Left lung (tissue), 4 donors: ENCODE measurements at regions not wholly inside any gene's neighbourhood (a gene's known extent, or its start where the extent isn't known, plus 50 kb on each side); places are given as distances from the start of the nearest gene placed in this dataset.
"Not testable (repeated sequence)": the region's sequence is repeated elsewhere in the genome, so short reads cannot be mapped to it uniquely, and the experiment has no call there.

ENCODE experiments used
- ATAC-seq: fragments of 200-7000 bp; cut with Tn5 transposase; one replicate; pipeline ENCODE4 v1.9.1; 2020; ENCODE audit warnings: moderate library complexity
- DNase-seq, 4 donors: peaks; one replicate each; pipeline ENCODE4 v3.0.0-alpha.2; 2013 to 2020
- H3K27ac ChIP-seq, 2 donors: fragments of 200-600 bp; sonication (generic) in 1 of 2; one replicate each; pipeline versions ENCODE4 v1.5.0 to v1.8.0; 2020 to 2021
- H3K27me3 ChIP-seq, 2 donors: fragments of 200-600 bp; sonication (generic) in 1 of 2; one replicate each; pipeline versions ENCODE4 v1.5.0 to v1.8.0; 2020 to 2021
- H3K36me3 ChIP-seq, 2 donors: fragments of 200-600 bp; sonication (generic) in 1 of 2; one replicate each; pipeline versions ENCODE4 v1.5.0 to v1.8.0; 2020 to 2021
- H3K4me1 ChIP-seq, 2 donors: fragments of 200-600 bp; one replicate each; pipeline ENCODE4 v1.8.0; 2021
- H3K4me3 ChIP-seq, 2 donors: fragments of 200-600 bp; sonication (generic) in 1 of 2; one replicate each; pipeline versions ENCODE4 v1.5.0 to v1.8.0; 2020 to 2021; ENCODE audit warnings: mild to moderate bottlenecking in 1 of 2
- H3K9me3 ChIP-seq, 2 donors: fragments of 200-600 bp; sonication (generic) in 1 of 2; one replicate each; pipeline versions ENCODE4 v1.5.0 to v1.8.0; 2020 to 2021
- intact Hi-C, 2 donors: fragments of 100-400 bp; cut with DNase I; formaldehyde crosslinking; loops; one replicate each; pipeline versions ENCODE4 v1.11.2 to v1.14.2; 2022
- TF ChIP-seq, protein P1 (sequence below), 2 donors: fragments of 200-600 bp; sonication (generic) in 1 of 2; IDR thresholded peaks; one replicate each; pipeline versions ENCODE4 v1.5.0 to v1.8.0; 2021; ENCODE audit warnings: antibody characterized with exemption in 2 of 2
- donor health status: DM: no; HTN: yes; CAD: no.
- donor health status: DM: no; HTN: no; CAD: no.

DNA sequence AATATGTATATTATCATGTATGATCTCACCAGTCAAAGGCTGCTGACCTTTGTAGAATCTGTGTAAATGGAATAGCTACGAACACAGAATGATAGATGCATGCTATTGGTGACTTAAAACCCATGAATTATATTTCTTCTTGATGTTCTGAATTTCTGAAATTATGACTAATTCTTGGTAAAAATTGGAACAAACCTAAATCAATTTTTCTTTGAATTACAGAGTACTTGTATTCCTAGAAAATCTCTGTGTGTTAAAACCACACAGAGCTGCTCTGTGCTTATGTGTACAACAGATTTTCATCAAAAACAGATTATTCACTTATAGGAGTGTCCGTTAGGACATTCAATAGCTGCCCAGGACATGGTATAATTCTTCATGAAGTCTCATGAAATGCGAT is 108.3 kb upstream of the MDFIC start:
- no peak for DNase-seq
- intact Hi-C loops, result no loop called here
- Histone ChIP-seq H3K27ac (no peak overlapping the region), H3K9me3 (no peaks in the 10 kb centered on the region), H3K4me1 (no peaks in the 10 kb centered on the region), H3K27me3 (no peaks in the 10 kb centered on the region), H3K4me3 (no peak overlapping the region), H3K36me3 (no peaks in the 10 kb centered on the region)
- ATAC-seq, result no peak
- TF ChIP-seq, protein P1, sequence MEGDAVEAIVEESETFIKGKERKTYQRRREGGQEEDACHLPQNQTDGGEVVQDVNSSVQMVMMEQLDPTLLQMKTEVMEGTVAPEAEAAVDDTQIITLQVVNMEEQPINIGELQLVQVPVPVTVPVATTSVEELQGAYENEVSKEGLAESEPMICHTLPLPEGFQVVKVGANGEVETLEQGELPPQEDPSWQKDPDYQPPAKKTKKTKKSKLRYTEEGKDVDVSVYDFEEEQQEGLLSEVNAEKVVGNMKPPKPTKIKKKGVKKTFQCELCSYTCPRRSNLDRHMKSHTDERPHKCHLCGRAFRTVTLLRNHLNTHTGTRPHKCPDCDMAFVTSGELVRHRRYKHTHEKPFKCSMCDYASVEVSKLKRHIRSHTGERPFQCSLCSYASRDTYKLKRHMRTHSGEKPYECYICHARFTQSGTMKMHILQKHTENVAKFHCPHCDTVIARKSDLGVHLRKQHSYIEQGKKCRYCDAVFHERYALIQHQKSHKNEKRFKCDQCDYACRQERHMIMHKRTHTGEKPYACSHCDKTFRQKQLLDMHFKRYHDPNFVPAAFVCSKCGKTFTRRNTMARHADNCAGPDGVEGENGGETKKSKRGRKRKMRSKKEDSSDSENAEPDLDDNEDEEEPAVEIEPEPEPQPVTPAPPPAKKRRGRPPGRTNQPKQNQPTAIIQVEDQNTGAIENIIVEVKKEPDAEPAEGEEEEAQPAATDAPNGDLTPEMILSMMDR (IDR thresholded peaks at IDR 0.05), result no peak

DNA sequence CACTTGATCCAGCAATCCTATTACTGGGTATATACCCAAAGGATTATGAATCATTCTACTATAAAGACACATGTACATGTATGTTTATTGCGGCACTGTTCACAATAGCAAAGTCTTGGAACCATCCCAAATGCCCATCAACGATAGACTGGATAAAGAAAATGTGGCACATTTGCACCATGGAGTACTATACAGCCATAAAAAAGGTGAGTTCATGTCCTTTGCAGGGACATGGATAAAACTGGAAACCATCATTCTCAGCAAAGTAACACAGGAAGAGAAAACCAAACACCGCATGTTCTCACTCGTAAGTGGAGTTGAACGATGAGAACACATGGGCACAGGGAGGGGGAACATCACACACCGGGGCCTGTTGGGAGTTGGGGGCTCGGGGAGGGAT is 104.9 kb upstream of the MDFIC start:
- H3K36me3 ChIP-seq, H3K4me1 ChIP-seq, H3K27ac ChIP-seq, DNase-seq, H3K9me3 ChIP-seq, intact Hi-C loops, H3K4me3 ChIP-seq, ATAC-seq, H3K27me3 ChIP-seq: not testable (repeated sequence)

DNA sequence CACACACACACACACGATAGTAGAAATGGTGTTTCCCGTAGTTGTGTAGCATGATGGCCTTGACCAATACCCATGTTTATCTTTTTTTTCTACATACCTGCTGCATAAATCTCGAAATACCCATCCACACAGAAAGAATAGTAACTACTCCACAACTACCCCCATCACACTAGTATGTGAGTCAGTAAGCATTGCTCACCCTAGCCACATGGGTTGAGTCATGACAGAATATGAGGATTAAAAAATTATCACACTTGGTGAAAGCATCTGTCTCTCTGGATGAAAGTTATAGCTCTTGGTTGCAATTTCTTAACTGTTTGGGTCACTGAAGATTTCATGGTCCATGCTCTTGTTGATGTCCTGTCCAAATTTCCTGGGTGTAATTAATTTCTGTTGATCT is 103.4 kb upstream of the MDFIC start:
- Histone ChIP-seq H3K4me3 (no peak overlapping the region), H3K4me1 (peaks cover 0 to 9% of the 10 kb centered on the region in 2 donors), H3K27me3 (no peaks in the 10 kb centered on the region), H3K27ac (no peak overlapping the region), H3K9me3 (no peaks in the 10 kb centered on the region), H3K36me3 (no peaks in the 10 kb centered on the region)
- ATAC-seq (peak; percentile 33), DNase-seq (no peak)
- TF ChIP-seq, protein P1 (IDR thresholded peaks at IDR 0.05), result no peak
- intact Hi-C loops, result no loop called here

DNA sequence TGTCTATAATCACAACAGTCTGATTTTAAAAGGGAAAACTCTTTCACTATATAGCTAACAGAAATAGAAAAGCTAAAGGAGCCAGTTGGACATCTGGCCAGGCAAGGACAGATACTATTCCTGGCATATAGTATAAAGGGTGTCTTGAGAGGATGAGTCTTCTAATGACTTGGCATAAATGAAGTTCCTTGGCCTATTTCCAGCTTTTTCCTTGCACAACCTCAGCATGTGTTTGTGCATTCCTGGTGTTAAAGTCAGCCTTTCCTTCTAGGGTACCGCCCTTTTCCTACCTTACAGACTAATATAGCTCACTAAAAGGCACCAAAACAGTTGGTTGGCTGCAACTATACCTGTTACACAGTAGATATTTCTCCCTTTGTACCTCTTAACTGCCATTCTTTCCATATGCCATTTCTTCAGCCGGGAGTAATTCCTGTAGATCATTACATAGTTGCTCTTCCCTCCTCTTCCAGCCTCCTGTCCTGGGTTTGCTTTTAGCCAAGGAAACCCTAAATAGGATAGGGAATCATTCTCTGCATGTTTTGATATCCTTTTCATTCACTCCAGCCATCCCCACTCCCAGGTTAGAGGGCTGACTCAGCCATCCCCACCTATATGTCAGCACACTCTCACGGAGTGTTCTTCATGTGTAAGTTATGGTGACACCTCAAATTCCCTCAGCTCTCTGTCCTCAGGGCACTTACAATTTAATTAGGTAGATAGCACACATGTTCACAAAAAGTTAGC is 102.1 kb upstream of the MDFIC start:
- no peak overlapping the region for H3K27ac ChIP-seq
- H3K9me3 ChIP-seq, result no peaks in the 10 kb centered on the region
- no peaks in the 10 kb centered on the region for H3K27me3 ChIP-seq
- intact Hi-C loops, result no loop called here
- peaks cover 0 to 9% of the 10 kb centered on the region in 2 donors for H3K4me1 ChIP-seq
- DNase-seq, result peak in 2 of 4 donors; percentile 11 to 26
- TF ChIP-seq, protein P1 (IDR thresholded peaks at IDR 0.05), result no peak
- no peaks in the 10 kb centered on the region for H3K36me3 ChIP-seq
- ATAC-seq, result peak; percentile 71
- H3K4me3 ChIP-seq, result no peak overlapping the region

DNA sequence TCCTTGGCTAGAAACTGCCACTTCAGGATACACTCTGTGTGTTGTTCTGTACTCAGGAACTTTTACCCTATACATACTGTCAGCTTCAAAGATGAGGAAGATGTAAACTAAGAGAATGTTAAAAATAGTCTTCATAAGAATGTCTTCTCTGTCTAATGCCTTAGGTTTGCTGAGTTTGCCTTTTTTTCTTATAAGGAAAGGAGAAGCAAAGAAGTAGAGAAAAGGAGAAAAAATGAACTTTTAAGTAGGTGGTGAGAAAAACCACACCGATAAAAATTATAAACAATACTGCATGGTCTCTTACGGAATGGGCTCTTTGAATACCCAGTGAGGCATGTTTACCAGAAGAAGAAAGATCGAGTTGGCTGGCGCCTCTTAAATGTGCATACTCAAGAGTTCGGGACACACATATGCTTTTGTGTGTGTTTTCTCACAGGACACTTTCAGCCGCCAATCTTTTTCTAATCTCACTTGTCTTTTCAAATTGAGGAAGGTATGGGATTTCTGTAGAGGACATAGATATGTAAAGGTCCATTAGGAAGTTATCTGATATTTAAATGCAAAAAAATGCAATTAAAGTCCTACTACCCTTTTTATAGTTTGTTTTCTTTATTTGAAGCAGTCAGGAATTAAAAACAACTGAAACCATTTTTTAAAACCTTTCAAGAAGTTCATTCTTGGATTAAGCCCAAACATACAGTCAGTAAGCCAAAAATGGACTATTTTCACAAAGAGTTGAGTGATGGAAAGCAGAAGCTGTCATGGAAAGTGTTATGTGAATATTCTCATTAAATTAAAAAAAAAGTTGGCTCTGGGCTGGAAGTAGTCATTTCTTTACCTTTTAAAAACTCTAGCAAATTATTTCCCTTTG is 100.6 kb upstream of the MDFIC start:
- DNase-seq, result peak in 2 of 4 donors; percentile 77 to 78
- intact Hi-C loops, result no loop called here
- H3K27ac ChIP-seq, result no peak overlapping the region
- no peaks in the 10 kb centered on the region for H3K36me3 ChIP-seq
- ATAC-seq, result no peak
- no peaks in the 10 kb centered on the region for H3K27me3 ChIP-seq
- peaks cover 0 to 9% of the 10 kb centered on the region in 2 donors for H3K4me1 ChIP-seq
- H3K9me3 ChIP-seq, result no peaks in the 10 kb centered on the region
- no peak overlapping the region for H3K4me3 ChIP-seq
- TF ChIP-seq, protein P1 (IDR thresholded peaks at IDR 0.05), result no peak
